ENCODE measurements at regions not wholly inside any gene's neighbourhood (a gene's known extent, or its start where the extent isn't known, plus 50 kb on each side); places are given as distances from the start of the nearest gene placed in this dataset.

DNA sequence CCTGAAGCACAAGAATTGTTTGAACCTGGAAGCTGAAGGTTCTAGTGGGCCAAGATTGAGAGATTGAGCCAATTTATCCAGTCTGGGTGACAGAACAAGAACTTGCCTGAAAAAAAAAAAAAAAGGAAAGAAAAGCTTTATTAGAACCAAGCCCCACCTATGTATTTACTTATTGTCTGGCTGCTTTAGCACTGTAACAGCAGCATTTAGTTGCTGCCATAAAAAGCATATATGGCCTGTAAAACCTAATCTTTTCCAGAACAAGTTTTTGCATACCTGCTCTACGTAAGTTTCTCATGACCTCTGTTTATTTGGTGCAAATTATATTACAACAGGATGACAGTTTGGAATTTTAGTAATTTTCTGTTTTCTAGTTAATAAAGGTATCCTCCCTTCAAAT lies 1565.6 kb upstream of the LRRTM1 start:
- no peak for TF ChIP-seq CTCF (IDR thresholded peaks at IDR 0.05)
- Mint-ChIP-seq H3K9me3 (peaks cover 10 to 19% of the 10 kb centered on the region in 2 donors), H3K27ac (no peak overlapping the region), H3K36me3 (no peaks in the 10 kb centered on the region), H3K27me3 (ENCODE audit: low read depth in 2 of 2) (no peaks in the 10 kb centered on the region), H3K4me3 (no peak overlapping the region), H3K4me1 (no peaks in the 10 kb centered on the region)
- Histone ChIP-seq H3K9me3 (ENCODE audit: control insufficient read depth, insufficient read depth, low read length) (peaks cover 3% of the 10 kb centered on the region), H3K36me3 (ENCODE audit: control insufficient read depth, insufficient read depth, low read length) (no peaks in the 10 kb centered on the region), H3K4me1 (ENCODE audit: control insufficient read depth, insufficient read depth, low read length) (no peaks in the 10 kb centered on the region), H3K27me3 (ENCODE audit: control insufficient read depth, insufficient read depth, low read length) (no peaks in the 10 kb centered on the region), H3K27ac (ENCODE audit: low read length) (no peak overlapping the region), H3K4me3 (ENCODE audit: low read length) (no peak overlapping the region)
- intact Hi-C loops (cut with micrococcal nuclease) = no loop called here
- no peak for DNase-seq
- WGBS (ENCODE audit: insufficient coverage) = no CpG with 5 or more reads among the region's 1 CpG
- no peak for ATAC-seq

DNA sequence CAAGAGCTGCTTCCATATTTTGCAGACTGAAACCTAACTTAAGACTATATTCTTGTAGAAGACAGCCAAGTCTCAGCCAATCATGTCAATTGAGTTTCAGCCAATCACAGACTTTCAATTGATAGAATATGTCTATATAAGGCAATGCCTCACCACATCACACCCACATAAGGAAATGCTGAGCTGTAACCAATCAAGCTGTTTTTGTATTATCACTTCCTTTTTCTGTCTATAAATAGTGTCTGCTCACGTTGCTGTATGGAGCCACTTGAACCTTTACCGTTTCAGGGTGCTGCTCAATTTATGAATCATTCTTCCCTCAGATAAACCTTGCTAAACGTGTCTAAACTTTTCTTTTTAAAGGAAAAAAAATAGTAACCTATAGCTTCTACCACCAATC lies 1554.4 kb upstream of the LRRTM1 start:
- WGBS (ENCODE audit: insufficient coverage) = 31% methylated on average over 3 of the region's 3 CpGs
- Mint-ChIP-seq H3K36me3 (peaks cover 16% of the 10 kb centered on the region), H3K27ac (no peak overlapping the region), H3K9me3 (peaks cover 18 to 24% of the 10 kb centered on the region in 2 donors), H3K4me3 (no peak overlapping the region), H3K27me3 (ENCODE audit: low read depth in 2 of 2) (no peaks in the 10 kb centered on the region), H3K4me1 (no peaks in the 10 kb centered on the region)
- Histone ChIP-seq H3K27ac (ENCODE audit: low read length) (no peak overlapping the region), H3K4me1 (ENCODE audit: control insufficient read depth, insufficient read depth, low read length) (no peaks in the 10 kb centered on the region), H3K27me3 (ENCODE audit: control insufficient read depth, insufficient read depth, low read length) (no peaks in the 10 kb centered on the region), H3K36me3 (ENCODE audit: control insufficient read depth, insufficient read depth, low read length) (no peaks in the 10 kb centered on the region), H3K4me3 (ENCODE audit: low read length) (no peak overlapping the region), H3K9me3 (ENCODE audit: control insufficient read depth, insufficient read depth, low read length) (peaks cover 3% of the 10 kb centered on the region)
- ATAC-seq (no peak), DNase-seq (no peak)
- TF ChIP-seq CTCF (IDR thresholded peaks at IDR 0.05) = no peak
- intact Hi-C loops (cut with micrococcal nuclease) = no loop called here

GRCh38 chr2:81853341-81853740 lies 1548.8 kb upstream of the LRRTM1 start:
- no peaks in the 10 kb centered on the region for H3K27me3 Mint-ChIP-seq (ENCODE audit: low read depth in 2 of 2)
- H3K9me3 Mint-ChIP-seq = peaks cover 9 to 12% of the 10 kb centered on the region in 2 donors

More at GRCh38 chr2:81853341-81853740, 1548.8 kb upstream of the LRRTM1 start:
- H3K4me3 Mint-ChIP-seq = no peak overlapping the region
- WGBS (ENCODE audit: insufficient coverage) = 73% methylated on average over 2 of the region's 2 CpGs
- TF ChIP-seq CTCF (IDR thresholded peaks at IDR 0.05) = no peak
- no peaks in the 10 kb centered on the region for H3K4me1 Mint-ChIP-seq
- no peaks in the 10 kb centered on the region for H3K27me3 ChIP-seq (ENCODE audit: control insufficient read depth, insufficient read depth, low read length)
- H3K4me1 ChIP-seq (ENCODE audit: control insufficient read depth, insufficient read depth, low read length) = no peaks in the 10 kb centered on the region
- peaks cover 4% of the 10 kb centered on the region for H3K9me3 ChIP-seq (ENCODE audit: control insufficient read depth, insufficient read depth, low read length)
- intact Hi-C loops (cut with micrococcal nuclease) = no loop called here
- H3K36me3 Mint-ChIP-seq = peaks cover 9% of the 10 kb centered on the region
- no peak overlapping the region for H3K27ac ChIP-seq (ENCODE audit: low read length)
- ATAC-seq = no peak
- no peak overlapping the region for H3K4me3 ChIP-seq (ENCODE audit: low read length)
- no peak overlapping the region for H3K27ac Mint-ChIP-seq
- DNase-seq = no peak
- no peaks in the 10 kb centered on the region for H3K36me3 ChIP-seq (ENCODE audit: control insufficient read depth, insufficient read depth, low read length)

Data from natural killer cell (primary cell).